ENCODE measurements at regions not wholly inside any gene's neighbourhood (a gene's known extent, or its start where the extent isn't known, plus 50 kb on each side); places are given as distances from the start of the nearest gene placed in this dataset.

DNA sequence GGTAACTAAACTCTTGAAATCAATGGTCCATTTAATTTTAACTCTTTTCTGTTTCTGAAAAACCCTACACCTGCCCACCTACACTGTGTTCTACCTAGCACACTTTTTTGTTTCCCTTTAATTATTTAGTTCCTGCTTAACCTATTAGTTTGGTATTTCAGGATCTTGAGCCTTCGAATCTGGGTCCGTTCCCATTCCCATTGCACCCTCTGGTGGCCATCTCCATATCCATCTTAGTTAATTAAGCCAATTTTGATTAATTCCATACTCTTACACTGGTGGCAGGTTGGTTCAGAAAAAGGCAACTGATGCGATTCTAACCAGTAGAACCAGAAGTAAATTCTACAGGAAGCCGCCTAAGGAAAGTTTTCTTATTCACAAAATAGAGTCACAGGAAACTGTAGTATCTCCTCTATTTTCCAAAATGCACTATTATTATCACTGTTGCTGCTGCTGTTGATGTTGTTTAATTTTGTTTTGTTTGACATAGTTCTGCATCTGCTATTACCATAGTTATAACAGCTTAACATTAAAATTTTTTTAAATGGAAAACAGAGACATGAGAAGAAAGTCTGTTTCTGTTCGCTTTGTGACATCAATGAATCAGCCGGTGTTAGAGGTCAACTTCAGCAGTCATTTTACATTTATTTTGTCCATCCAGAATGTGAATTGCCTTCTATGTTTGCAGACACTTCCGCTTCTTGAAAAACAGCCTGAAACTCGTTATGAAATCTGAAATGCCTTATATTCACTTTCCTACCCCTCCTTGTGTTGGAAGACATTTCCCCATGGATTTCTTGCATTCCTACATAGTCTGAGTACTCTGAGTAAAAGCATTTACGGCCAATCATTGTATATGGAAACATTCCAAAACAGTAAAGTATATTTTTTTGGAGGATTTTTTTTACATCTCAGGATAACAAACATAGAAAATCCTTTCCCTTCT lies 115.5 kb upstream of the NCAM2 start:
- 4% methylated on average over 9 of the region's 9 CpGs for WGBS (ENCODE audit: insufficient coverage, low coverage, missing lambda C conversion rate)
- Histone ChIP-seq H2AFZ (ENCODE audit: low read depth, low read length) (no peak overlapping the region), H3K9me1 (ENCODE audit: control insufficient read depth, insufficient read depth, low read length) (no peaks in the 10 kb centered on the region), H3K27me3 (ENCODE audit: control insufficient read depth in 2 of 2, insufficient read depth in 2 of 2, low read length in 2 of 2) (no peaks in the 10 kb centered on the region), H3K9me3 (replicated peaks; ENCODE audit: control insufficient read depth, insufficient read depth, low read depth, low read length) (no peaks in the 10 kb centered on the region), H3K4me2 (ENCODE audit: insufficient read depth, low read length) (no peak overlapping the region), H3K79me2 (ENCODE audit: control insufficient read depth, insufficient read depth, low read length) (no peaks in the 10 kb centered on the region), H3K4me1 (replicated peaks in 1 of 2; ENCODE audit: control insufficient read depth in 2 of 2, insufficient read depth in 2 of 2, low read length in 2 of 2) (no peaks in the 10 kb centered on the region), H4K20me1 (replicated peaks; ENCODE audit: control insufficient read depth, insufficient read depth, low read length) (no peaks in the 10 kb centered on the region), H3K4me3 (no peak overlapping the region), H3K9ac (ENCODE audit: insufficient read depth in 1 of 2, low read depth in 2 of 2, low read length in 2 of 2) (no peak overlapping the region), H3K36me3 (ENCODE audit: control insufficient read depth, insufficient read depth, low read length) (no peaks in the 10 kb centered on the region), H3K27ac (ENCODE audit: extremely low read depth, low read depth, low read length) (no peak overlapping the region)
- no TSS peak for BruUV-seq (replicated peaks)
- ATAC-seq (peak; percentile 67), DNase-seq (ENCODE audit: extremely low read depth in 1 of 4, low spot score in 3 of 4) (peak; percentile 23 to 56 (median 26)), FAIRE-seq (peak; percentile 67)
- CTCF ChIA-PET (ENCODE audit: low intra/inter-chr PET ratio), result interaction anchor here (0.6 kb wide), 1 partner anchor 89 kb away, joined by 3 read pairs; no protein-coding TSS in a partner anchor
- in situ Hi-C loops (cut with MboI) (no loop called here), intact Hi-C loops (cut with micrococcal nuclease) (no loop called here)
- POLR2A ChIA-PET, result no interaction called here
- TF ChIP-seq FOXP4 (CRISPR knock-in tag; IDR thresholded peaks at IDR 0.05; ENCODE audit: borderline replicate concordance), result no peak
- TF ChIP-seq SRSF9 (IDR thresholded peaks at IDR 0.05; ENCODE audit: borderline replicate concordance, low read depth, low read length), result no peak
- TF ChIP-seq MCM2 (IDR thresholded peaks at IDR 0.05; ENCODE audit: low read depth), result no peak
- TF ChIP-seq, protein P1, sequence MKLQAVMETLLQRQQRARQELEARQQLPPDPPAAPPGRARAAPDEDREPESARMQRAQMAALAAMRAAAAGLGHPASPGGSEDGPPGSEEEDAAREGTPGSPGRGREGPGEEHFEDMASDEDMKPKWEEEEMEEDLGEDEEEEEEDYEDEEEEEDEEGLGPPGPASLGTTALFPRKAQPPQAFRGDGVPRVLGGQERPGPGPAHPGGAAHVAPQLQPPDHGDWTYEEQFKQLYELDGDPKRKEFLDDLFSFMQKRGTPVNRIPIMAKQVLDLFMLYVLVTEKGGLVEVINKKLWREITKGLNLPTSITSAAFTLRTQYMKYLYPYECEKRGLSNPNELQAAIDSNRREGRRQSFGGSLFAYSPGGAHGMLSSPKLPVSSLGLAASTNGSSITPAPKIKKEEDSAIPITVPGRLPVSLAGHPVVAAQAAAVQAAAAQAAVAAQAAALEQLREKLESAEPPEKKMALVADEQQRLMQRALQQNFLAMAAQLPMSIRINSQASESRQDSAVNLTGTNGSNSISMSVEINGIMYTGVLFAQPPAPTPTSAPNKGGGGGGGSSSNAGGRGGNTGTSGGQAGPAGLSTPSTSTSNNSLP (IDR thresholded peaks at IDR 0.05; ENCODE audit: borderline replicate concordance, low read depth, low read length), result 0 out of 2 replicates have a peak, but pooled peaks have one; percentile 51
- TF ChIP-seq REST (IDR thresholded peaks at IDR 0.05; ENCODE audit: borderline replicate concordance), result peak; percentile 68; the same call in 1 of the 2 replicates
- TF ChIP-seq REST (CRISPR knock-in tag; IDR thresholded peaks at IDR 0.05; ENCODE audit: low read depth), result no peak
- TF ChIP-seq RCOR1 (IDR thresholded peaks at IDR 0.05; ENCODE audit: borderline replicate concordance in 1 of 2, low read depth in 2 of 2, low read length in 2 of 2), result no peak
- TF ChIP-seq PCBP2 (IDR thresholded peaks at IDR 0.05; ENCODE audit: low read depth, low read length, poor library complexity, severe bottlenecking), result no peak

All from K562 (cell line).